Natural killer cell (primary cell): ENCODE measurements at regions not wholly inside any gene's neighbourhood (a gene's known extent, or its start where the extent isn't known, plus 50 kb on each side); places are given as distances from the start of the nearest gene placed in this dataset.

Experiments used
- ATAC-seq, 3 donors: fragments of 150-1000 bp in 2 of 3; fragments of 200-7000 bp in 1 of 3; cut with Tn5 transposase; 1 replicate in 1 of 3; 2 replicates in 2 of 3; pipeline ENCODE4 v1.10.0; 2021; ENCODE audit warnings: mild to moderate bottlenecking in 2 of 3, moderate library complexity in 2 of 3
- DNase-seq, 2 donors: peaks; one replicate each; pipeline versions ENCODE4 v3.0.0 to v3.0.0-alpha.2; 2013 to 2021; ENCODE audit warnings: mixed read lengths in 1 of 2
- H3K27ac ChIP-seq: one replicate; pipeline ENCODE4 v1.5.1; 2013; ENCODE audit warnings: mild to moderate bottlenecking, low read length
- H3K27me3 ChIP-seq: one replicate; pipeline ENCODE4 v1.6.1; 2013; ENCODE audit warnings: low read length; ENCODE audit not compliant: control insufficient read depth, insufficient read depth
- H3K36me3 ChIP-seq: one replicate; pipeline ENCODE4 v1.6.1; 2013; ENCODE audit warnings: low read length; ENCODE audit not compliant: control insufficient read depth, insufficient read depth
- H3K4me1 ChIP-seq: one replicate; pipeline ENCODE4 v1.6.1; 2013; ENCODE audit warnings: low read length; ENCODE audit not compliant: control insufficient read depth, insufficient read depth
- H3K4me3 ChIP-seq: one replicate; pipeline ENCODE4 v1.5.1; 2013; ENCODE audit warnings: low read length
- H3K9me3 ChIP-seq: one replicate; pipeline ENCODE4 v1.6.1; 2013; ENCODE audit warnings: low read length; ENCODE audit not compliant: control insufficient read depth, insufficient read depth
- H3K27ac Mint-ChIP-seq, 2 donors: one replicate each; pipeline ENCODE4 v1.8.0; 2022; ENCODE audit warnings: mild to moderate bottlenecking in 2 of 2, mixed read lengths in 2 of 2, moderate library complexity in 1 of 2
- H3K27me3 Mint-ChIP-seq, 2 donors: one replicate each; pipeline ENCODE4 v1.8.0; 2022; ENCODE audit warnings: low read depth in 2 of 2, mixed read lengths in 2 of 2
- H3K36me3 Mint-ChIP-seq: one replicate; pipeline ENCODE4 v1.8.0; 2022; ENCODE audit warnings: mixed read lengths
- H3K4me1 Mint-ChIP-seq, 2 donors: one replicate each; pipeline ENCODE4 v1.8.0; 2022; ENCODE audit warnings: mixed read lengths in 2 of 2
- H3K4me3 Mint-ChIP-seq: one replicate; pipeline ENCODE4 v1.8.0; 2022; ENCODE audit warnings: mild to moderate bottlenecking, moderate library complexity, mixed read lengths
- H3K9me3 Mint-ChIP-seq, 2 donors: one replicate each; pipeline ENCODE4 v1.8.0; 2022; ENCODE audit warnings: mixed read lengths in 2 of 2
- WGBS: methylation state at CpG from one replicate; pipeline ENCODE4 v1.1.7; 2013; ENCODE audit warnings: missing lambda C conversion rate; ENCODE audit not compliant: insufficient coverage; 5-methylcytosine and 5-hydroxymethylcytosine counted together
- intact Hi-C: fragments of 100-400 bp; cut with micrococcal nuclease; formaldehyde crosslinking; loops from one replicate; pipeline ENCODE4 v1.14.2; 2022
- TF ChIP-seq, protein P1 (sequence below): fragments of 200-600 bp; IDR thresholded peaks from one replicate; pipeline ENCODE4 v1.8.0; 2022; ENCODE audit warnings: antibody characterized with exemption

DNA sequence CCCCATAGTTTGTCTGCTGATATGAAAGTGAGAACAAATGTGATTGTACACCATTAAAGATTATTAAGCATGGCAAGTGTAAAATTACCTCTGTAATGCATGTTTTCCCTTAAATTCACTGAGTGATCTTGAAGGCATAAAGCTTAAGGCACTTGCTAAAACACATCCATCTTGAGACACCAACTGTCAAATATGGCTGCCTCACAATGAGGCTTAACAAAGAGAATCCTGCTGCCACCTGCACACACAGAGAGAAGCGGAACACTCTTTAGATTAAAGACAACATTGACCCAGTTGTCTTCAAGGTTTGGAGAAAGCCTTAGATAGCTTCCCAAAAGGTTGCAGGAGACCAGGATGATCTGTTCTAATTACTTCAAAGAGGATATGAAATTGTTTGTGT lies 803.6 kb upstream of the GYPC start:
- Mint-ChIP-seq H3K9me3 (peaks cover 16 to 25% of the 10 kb centered on the region in 2 donors), H3K4me3 (no peak overlapping the region), H3K4me1 (no peaks in the 10 kb centered on the region), H3K27me3 (no peaks in the 10 kb centered on the region), H3K27ac (no peak overlapping the region), H3K36me3 (peaks cover 6% of the 10 kb centered on the region)
- ATAC-seq (no peak), DNase-seq (no peak)
- TF ChIP-seq, protein P1, sequence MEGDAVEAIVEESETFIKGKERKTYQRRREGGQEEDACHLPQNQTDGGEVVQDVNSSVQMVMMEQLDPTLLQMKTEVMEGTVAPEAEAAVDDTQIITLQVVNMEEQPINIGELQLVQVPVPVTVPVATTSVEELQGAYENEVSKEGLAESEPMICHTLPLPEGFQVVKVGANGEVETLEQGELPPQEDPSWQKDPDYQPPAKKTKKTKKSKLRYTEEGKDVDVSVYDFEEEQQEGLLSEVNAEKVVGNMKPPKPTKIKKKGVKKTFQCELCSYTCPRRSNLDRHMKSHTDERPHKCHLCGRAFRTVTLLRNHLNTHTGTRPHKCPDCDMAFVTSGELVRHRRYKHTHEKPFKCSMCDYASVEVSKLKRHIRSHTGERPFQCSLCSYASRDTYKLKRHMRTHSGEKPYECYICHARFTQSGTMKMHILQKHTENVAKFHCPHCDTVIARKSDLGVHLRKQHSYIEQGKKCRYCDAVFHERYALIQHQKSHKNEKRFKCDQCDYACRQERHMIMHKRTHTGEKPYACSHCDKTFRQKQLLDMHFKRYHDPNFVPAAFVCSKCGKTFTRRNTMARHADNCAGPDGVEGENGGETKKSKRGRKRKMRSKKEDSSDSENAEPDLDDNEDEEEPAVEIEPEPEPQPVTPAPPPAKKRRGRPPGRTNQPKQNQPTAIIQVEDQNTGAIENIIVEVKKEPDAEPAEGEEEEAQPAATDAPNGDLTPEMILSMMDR = no peak
- Histone ChIP-seq H3K27ac (no peak overlapping the region), H3K4me1 (no peaks in the 10 kb centered on the region), H3K4me3 (no peak overlapping the region), H3K27me3 (no peaks in the 10 kb centered on the region), H3K36me3 (no peaks in the 10 kb centered on the region), H3K9me3 (peaks cover 5% of the 10 kb centered on the region)
- WGBS = 93% methylated on average over 1 of the region's 1 CpG
- intact Hi-C loops = no loop called here

DNA sequence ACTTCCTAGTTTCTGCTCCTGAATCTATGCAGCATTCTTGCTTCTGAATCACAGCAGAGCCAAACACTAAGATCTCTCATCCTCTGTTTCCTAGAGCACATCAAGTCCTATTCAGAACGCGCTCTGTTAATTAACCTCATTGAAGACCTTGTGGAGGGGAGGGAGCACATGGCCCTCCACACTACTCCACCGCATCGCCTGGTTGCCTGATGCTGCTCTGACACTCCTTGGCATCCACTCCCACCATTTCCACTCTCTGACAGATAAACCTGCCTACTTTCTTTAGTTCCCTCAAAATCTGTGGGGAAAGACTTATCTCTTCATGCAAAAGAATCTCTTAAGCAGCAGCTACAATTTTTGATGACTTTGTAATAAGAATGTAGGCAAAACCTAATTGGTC lies 802.3 kb upstream of the GYPC start:
- Histone ChIP-seq H3K27me3 (no peaks in the 10 kb centered on the region), H3K9me3 (peaks cover 2% of the 10 kb centered on the region), H3K4me3 (no peak overlapping the region), H3K27ac (no peak overlapping the region), H3K36me3 (no peaks in the 10 kb centered on the region), H3K4me1 (no peaks in the 10 kb centered on the region)
- no peak overlapping the region for H3K27ac Mint-ChIP-seq
- TF ChIP-seq, protein P1 = no peak
- DNase-seq (no peak), ATAC-seq (no peak)
- H3K9me3 Mint-ChIP-seq = peaks cover 16 to 25% of the 10 kb centered on the region in 2 donors
- no peaks in the 10 kb centered on the region for H3K4me1 Mint-ChIP-seq
- intact Hi-C loops = no loop called here
- H3K27me3 Mint-ChIP-seq = no peaks in the 10 kb centered on the region
- H3K36me3 Mint-ChIP-seq = peaks cover 6% of the 10 kb centered on the region
- no peak overlapping the region for H3K4me3 Mint-ChIP-seq
- WGBS = 94% methylated on average over 4 of the region's 4 CpGs

DNA sequence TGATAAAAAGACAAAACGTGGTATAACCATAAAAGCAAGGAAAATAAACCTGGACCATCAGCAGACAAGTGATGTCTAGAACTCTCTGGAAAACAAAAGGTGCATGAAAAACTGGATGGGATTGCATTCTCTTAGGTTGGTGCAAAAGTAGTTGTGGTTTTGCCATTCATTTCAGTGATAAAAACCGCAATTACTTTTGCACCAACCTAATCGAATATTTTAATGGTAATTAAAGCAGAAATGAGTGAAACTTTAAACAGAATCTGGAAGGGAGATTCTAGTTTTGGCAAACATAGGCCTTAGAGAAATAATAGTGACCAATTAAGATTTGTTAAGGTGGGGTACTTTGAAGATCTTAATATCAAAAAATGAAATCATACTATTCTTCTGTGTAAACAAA lies 800.8 kb upstream of the GYPC start:
- intact Hi-C loops = no loop called here
- Mint-ChIP-seq H3K9me3 (peaks cover 17 to 25% of the 10 kb centered on the region in 2 donors), H3K36me3 (peaks cover 6% of the 10 kb centered on the region), H3K4me1 (no peaks in the 10 kb centered on the region), H3K27ac (no peak overlapping the region), H3K27me3 (no peaks in the 10 kb centered on the region), H3K4me3 (no peak overlapping the region)
- TF ChIP-seq, protein P1 = no peak
- ATAC-seq (no peak), DNase-seq (no peak)
- no peak overlapping the region for H3K27ac ChIP-seq
- WGBS = 79% methylated on average over 1 of the region's 3 CpGs
- H3K9me3 ChIP-seq = no peaks in the 10 kb centered on the region
- no peak overlapping the region for H3K4me3 ChIP-seq
- no peaks in the 10 kb centered on the region for H3K36me3 ChIP-seq
- H3K27me3 ChIP-seq = no peaks in the 10 kb centered on the region
- no peaks in the 10 kb centered on the region for H3K4me1 ChIP-seq

DNA sequence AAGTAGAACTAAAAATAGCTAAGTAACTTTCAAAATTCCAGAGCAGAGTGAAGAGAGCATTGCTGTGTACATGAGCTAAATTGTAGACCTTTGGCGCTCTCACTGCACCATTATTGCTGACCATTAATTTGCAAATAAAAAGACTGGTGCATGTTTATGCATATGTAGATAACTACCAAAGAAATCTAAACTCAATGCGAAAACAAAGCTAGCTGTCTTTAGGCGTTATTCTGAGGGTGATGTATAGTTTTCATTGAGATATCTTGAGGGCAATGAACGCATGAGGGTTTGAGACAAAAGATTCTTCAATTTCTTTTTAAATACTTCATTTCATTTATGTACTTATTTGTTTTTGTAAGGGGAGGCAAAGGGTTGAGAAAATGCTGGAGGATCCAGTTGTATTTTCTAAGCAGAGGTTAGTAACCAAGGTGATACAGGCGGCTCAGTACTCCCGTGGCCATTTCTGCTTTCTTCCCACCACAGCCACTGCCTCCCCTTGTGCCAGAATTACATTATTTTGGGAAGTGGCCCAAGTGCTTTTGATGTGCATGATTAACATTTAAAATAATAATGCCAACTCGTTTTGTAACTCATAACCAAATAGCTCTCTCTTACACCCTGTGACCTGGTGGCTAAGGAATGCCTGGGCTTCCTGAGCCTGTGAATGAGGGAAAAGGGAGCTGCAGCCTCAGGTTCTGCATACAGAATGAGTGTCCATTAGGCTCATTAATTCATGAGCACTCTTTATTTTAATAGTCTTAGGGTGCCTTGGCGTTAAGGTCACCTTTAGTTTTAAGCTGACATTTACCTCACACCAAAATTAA lies 797.8 kb upstream of the GYPC start:
- DNase-seq = no peak
- no peak overlapping the region for H3K27ac ChIP-seq
- H3K4me3 ChIP-seq = no peak overlapping the region
- no peak overlapping the region for H3K27ac Mint-ChIP-seq
- no peaks in the 10 kb centered on the region for H3K4me1 ChIP-seq
- 86% methylated on average over 5 of the region's 8 CpGs for WGBS
- H3K9me3 ChIP-seq = no peaks in the 10 kb centered on the region
- H3K9me3 Mint-ChIP-seq = peaks cover 16 to 18% of the 10 kb centered on the region in 2 donors
- TF ChIP-seq, protein P1 = no peak
- intact Hi-C loops = no loop called here
- H3K27me3 Mint-ChIP-seq = no peaks in the 10 kb centered on the region
- H3K4me1 Mint-ChIP-seq = no peaks in the 10 kb centered on the region
- H3K36me3 ChIP-seq = no peaks in the 10 kb centered on the region
- no peak for ATAC-seq
- H3K36me3 Mint-ChIP-seq = peaks cover 6% of the 10 kb centered on the region
- no peaks in the 10 kb centered on the region for H3K27me3 ChIP-seq
- no peak overlapping the region for H3K4me3 Mint-ChIP-seq
